ENCODE measurements at regions not wholly inside any gene's neighbourhood (a gene's known extent, or its start where the extent isn't known, plus 50 kb on each side); places are given as distances from the start of the nearest gene placed in this dataset.

DNA sequence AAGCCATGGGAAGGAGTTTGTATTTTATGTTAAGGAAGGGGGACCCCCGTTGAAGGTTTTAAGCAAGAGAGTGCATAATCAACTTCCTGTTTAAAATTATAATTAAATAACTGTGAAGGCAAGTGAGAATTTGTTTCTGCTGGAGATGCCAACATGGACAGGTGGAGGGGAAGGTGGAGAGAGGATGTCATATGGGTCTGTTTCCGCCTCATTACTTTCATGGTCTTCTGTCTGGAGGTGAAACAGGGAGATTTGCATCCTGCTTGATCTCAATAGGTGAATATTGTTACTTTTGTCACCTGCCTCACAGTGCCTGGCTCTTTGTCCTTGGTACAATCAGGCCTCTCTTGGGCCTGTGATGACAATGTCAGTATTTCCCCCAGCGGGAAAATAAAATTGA is 300.6 kb upstream of the LMCD1 start:
- Histone ChIP-seq H3K27ac (no peak overlapping the region), H3K36me3 (no peaks in the 10 kb centered on the region), H3K9me3 (no peaks in the 10 kb centered on the region), H3K4me3 (replicated peaks in 1 of 3) (no peak overlapping the region), H3K4me1 (no peaks in the 10 kb centered on the region), H3K27me3 (no peaks in the 10 kb centered on the region)
- TF ChIP-seq POLR2A (IDR thresholded peaks at IDR 0.05) (no peak), CTCF (IDR thresholded peaks at IDR 0.05) (no peak)
- intact Hi-C loops (cut with DNase I) = no loop called here
- WGBS, 2 donors = 87 to 96% methylated on average over 3 of the region's 3 CpGs
- DNase-seq = no peak

GRCh38 chr3:8201886-8202285 is 299.7 kb upstream of the LMCD1 start:
- TF ChIP-seq POLR2A (IDR thresholded peaks at IDR 0.05) (no peak), CTCF (IDR thresholded peaks at IDR 0.05) (no peak)
- WGBS, 2 donors = 35 to 52% methylated on average over 4 of the region's 4 CpGs
- no peaks in the 10 kb centered on the region for H3K36me3 ChIP-seq
- H3K27ac ChIP-seq = no peak overlapping the region
- no peak for DNase-seq
- no peak overlapping the region for H3K4me3 ChIP-seq (replicated peaks in 1 of 3)
- H3K27me3 ChIP-seq = no peaks in the 10 kb centered on the region
- no peaks in the 10 kb centered on the region for H3K4me1 ChIP-seq
- intact Hi-C loops (cut with DNase I) = no loop called here
- no peaks in the 10 kb centered on the region for H3K9me3 ChIP-seq

- no peak overlapping the region for H3K27ac ChIP-seq
- TF ChIP-seq CTCF (IDR thresholded peaks at IDR 0.05) = no peak
- no peak for TF ChIP-seq POLR2A (IDR thresholded peaks at IDR 0.05)
- DNase-seq = no peak
- H3K4me3 ChIP-seq (replicated peaks in 1 of 3) = no peak overlapping the region
- no peaks in the 10 kb centered on the region for H3K4me1 ChIP-seq
- intact Hi-C loops (cut with DNase I) = no loop called here
- no peaks in the 10 kb centered on the region for H3K9me3 ChIP-seq
- H3K36me3 ChIP-seq = no peaks in the 10 kb centered on the region
- WGBS, 2 donors = 80 to 85% methylated on average over 5 of the region's 5 CpGs
- H3K27me3 ChIP-seq = no peaks in the 10 kb centered on the region
These were observed 297.3 kb upstream of the LMCD1 start for GRCh38 chr3:8204331-8204730.

- H3K9me3 ChIP-seq = no peaks in the 10 kb centered on the region
These were observed 296.6 kb upstream of the LMCD1 start for GRCh38 chr3:8204853-8205650.

More at GRCh38 chr3:8204853-8205650, 296.6 kb upstream of the LMCD1 start:
- H3K4me3 ChIP-seq (replicated peaks in 1 of 3) = no peak overlapping the region
- H3K4me1 ChIP-seq = no peaks in the 10 kb centered on the region
- H3K27ac ChIP-seq = no peak overlapping the region
- TF ChIP-seq CTCF (IDR thresholded peaks at IDR 0.05) (no peak), POLR2A (IDR thresholded peaks at IDR 0.05) (no peak)
- no peak for DNase-seq
- H3K36me3 ChIP-seq = no peaks in the 10 kb centered on the region
- WGBS, 2 donors = 85 to 89% methylated on average over 5 of the region's 5 CpGs
- intact Hi-C loops (cut with DNase I) = no loop called here
- H3K27me3 ChIP-seq = no peaks in the 10 kb centered on the region
